Astrocyte of the cerebellum (primary cell): ENCODE measurements at regions not wholly inside any gene's neighbourhood (a gene's known extent, or its start where the extent isn't known, plus 50 kb on each side); places are given as distances from the start of the nearest gene placed in this dataset.

Experiments
- DNase-seq: peaks from one replicate; pipeline ENCODE4 v3.0.0-alpha.2; 2011; ENCODE audit warnings: low read depth
- H3K4me3 ChIP-seq: 2 replicates; pipeline ENCODE4 v1.5.1; 2011; ENCODE audit warnings: mild to moderate bottlenecking, low read depth, low read length, moderate library complexity
- in situ Hi-C: cut with HindIII; loops from 2 replicates; pipeline ENCODE4 v1.10.0; 2017; ENCODE audit warnings: low sequenced_read_pairs
- TF ChIP-seq, protein P1 (sequence below): IDR thresholded peaks from 2 replicates; pipeline ENCODE4 v1.5.1; 2012; ENCODE audit warnings: low read length, low read depth, moderate library complexity, mild to moderate bottlenecking; ENCODE audit errors: missing control alignments

DNA sequence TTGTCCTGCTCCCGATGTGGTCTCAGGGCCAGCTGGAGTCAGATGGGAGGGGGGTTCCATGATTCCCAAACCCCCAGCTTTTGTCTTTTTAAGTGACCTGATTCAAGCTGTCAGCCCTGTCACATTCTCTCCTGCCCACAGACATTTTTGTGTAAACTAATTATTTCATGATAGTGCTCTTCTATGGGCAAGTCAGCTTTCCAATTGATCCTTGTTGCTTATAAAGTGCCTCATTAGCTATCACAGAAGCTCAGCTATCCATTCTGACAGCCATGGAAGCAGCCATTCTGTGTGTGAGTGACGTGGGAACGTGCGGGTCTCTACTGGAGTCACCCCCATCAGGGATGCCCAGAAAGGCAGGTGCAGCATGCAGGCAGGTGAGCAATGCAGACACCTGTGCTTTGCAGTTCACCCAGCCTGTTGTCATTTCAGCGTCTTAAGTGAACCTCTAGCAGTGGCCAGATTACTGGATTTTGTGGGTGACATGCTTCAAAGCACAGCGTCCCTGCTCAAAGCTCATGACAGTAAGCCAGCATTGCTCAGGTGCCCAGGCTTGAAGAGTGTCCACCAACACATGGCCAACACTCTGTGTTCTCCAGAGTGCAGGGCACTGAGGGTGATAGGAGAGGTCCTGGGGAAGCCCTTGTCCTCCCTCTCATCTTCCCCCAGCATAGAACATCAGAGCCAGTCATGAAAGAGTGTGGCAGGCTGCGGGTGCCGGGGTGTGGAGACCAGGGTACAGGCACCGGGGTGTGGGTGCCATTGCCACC, 162.1 kb upstream of the SH3BP4 start:
- no peak for DNase-seq
- TF ChIP-seq, protein P1, sequence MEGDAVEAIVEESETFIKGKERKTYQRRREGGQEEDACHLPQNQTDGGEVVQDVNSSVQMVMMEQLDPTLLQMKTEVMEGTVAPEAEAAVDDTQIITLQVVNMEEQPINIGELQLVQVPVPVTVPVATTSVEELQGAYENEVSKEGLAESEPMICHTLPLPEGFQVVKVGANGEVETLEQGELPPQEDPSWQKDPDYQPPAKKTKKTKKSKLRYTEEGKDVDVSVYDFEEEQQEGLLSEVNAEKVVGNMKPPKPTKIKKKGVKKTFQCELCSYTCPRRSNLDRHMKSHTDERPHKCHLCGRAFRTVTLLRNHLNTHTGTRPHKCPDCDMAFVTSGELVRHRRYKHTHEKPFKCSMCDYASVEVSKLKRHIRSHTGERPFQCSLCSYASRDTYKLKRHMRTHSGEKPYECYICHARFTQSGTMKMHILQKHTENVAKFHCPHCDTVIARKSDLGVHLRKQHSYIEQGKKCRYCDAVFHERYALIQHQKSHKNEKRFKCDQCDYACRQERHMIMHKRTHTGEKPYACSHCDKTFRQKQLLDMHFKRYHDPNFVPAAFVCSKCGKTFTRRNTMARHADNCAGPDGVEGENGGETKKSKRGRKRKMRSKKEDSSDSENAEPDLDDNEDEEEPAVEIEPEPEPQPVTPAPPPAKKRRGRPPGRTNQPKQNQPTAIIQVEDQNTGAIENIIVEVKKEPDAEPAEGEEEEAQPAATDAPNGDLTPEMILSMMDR, result no peak
- no peak overlapping the region for H3K4me3 ChIP-seq
- in situ Hi-C loops, result no loop called here

- H3K4me3 ChIP-seq, result no peak overlapping the region
- DNase-seq, result no peak
- in situ Hi-C loops, result no loop called here
- TF ChIP-seq, protein P1, result no peak
These were observed 163.0 kb upstream of the SH3BP4 start for GRCh38 chr2:234788841-234789240.

DNA sequence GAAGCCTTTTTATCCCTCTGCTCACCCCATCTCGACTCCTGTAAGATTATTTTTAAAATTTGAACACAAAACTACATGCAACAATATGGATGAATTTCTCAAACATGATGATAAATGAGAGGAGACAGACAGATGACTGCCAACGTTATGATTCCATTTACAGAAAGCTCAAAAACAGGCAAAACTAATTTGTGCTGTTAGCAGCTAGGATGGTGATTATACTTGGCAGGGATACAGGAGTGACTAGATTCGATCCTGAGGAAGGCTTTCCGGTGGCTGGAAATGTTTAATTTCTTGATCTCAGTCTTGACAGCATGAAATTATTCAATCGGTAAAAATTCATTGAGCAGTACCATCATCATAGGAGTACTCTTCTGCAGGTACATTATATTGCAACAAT, 163.4 kb upstream of the SH3BP4 start:
- DNase-seq, result no peak
- in situ Hi-C loops, result no loop called here

GRCh38 chr2:234787114-234787513, 164.7 kb upstream of the SH3BP4 start:
- DNase-seq, result no peak
- TF ChIP-seq, protein P1, result no peak
- H3K4me3 ChIP-seq, result no peak overlapping the region
- in situ Hi-C loops, result no loop called here

More for the DNA sequence above, 163.4 kb upstream of the SH3BP4 start:
- H3K4me3 ChIP-seq, result no peak overlapping the region
- TF ChIP-seq, protein P1, result no peak

GRCh38 chr2:234773764-234774409, 177.9 kb upstream of the SH3BP4 start:
- no peak for DNase-seq
- H3K4me3 ChIP-seq, result no peak overlapping the region
- TF ChIP-seq, protein P1, result no peak
- in situ Hi-C loops, result no loop called here

GRCh38 chr2:234773129-234773528, 178.7 kb upstream of the SH3BP4 start:
- TF ChIP-seq, protein P1, result no peak
- no peak overlapping the region for H3K4me3 ChIP-seq
- no peak for DNase-seq
- in situ Hi-C loops, result no loop called here
